Hematopoietic multipotent progenitor cell treated with erythropoietin and hydrocortisone succinate and interleukin-3 and kit ligand, for 17 days (in vitro differentiated cells): ENCODE measurements at regions not wholly inside any gene's neighbourhood (a gene's known extent, or its start where the extent isn't known, plus 50 kb on each side); places are given as distances from the start of the nearest gene placed in this dataset.

Experiments used
- DNase-seq: peaks from one replicate; pipeline ENCODE4 v3.0.0-alpha.2; 2015; ENCODE audit warnings: low spot score

DNA sequence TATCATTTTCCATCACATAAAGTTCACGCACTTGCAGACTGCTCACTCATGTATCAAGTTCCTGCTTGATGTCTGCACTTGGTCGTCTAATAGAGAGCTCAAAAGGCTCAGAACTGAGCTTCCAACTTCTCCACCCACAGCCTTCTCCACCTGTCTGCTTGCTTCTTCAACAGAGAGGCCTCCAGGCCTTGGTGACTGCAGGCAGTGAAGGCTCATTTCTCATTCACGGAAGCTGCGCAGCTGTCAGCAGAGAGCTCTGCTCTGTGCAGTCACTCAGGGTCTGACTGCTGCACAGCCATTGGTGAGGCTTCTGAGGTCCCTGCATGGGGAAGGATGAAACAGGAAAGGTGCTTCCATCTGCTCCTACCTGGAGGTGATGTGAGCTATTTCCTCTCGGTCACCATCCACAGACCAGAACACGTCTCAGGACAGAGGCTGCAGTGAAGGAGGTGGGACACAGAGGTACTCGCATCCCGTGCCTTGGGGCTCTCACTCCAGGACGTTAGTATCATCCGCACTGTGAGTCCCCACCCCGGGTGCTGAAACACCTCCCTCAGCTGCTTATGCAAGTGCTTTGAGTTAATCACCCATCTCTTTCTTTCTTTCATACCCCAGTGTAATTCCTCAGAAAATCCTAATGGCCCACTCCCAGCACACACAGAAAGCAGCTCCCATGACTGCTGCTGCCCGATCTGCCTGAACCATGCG, 126.2 kb downstream of the TMEM18 start:
- no peak for DNase-seq

DNA sequence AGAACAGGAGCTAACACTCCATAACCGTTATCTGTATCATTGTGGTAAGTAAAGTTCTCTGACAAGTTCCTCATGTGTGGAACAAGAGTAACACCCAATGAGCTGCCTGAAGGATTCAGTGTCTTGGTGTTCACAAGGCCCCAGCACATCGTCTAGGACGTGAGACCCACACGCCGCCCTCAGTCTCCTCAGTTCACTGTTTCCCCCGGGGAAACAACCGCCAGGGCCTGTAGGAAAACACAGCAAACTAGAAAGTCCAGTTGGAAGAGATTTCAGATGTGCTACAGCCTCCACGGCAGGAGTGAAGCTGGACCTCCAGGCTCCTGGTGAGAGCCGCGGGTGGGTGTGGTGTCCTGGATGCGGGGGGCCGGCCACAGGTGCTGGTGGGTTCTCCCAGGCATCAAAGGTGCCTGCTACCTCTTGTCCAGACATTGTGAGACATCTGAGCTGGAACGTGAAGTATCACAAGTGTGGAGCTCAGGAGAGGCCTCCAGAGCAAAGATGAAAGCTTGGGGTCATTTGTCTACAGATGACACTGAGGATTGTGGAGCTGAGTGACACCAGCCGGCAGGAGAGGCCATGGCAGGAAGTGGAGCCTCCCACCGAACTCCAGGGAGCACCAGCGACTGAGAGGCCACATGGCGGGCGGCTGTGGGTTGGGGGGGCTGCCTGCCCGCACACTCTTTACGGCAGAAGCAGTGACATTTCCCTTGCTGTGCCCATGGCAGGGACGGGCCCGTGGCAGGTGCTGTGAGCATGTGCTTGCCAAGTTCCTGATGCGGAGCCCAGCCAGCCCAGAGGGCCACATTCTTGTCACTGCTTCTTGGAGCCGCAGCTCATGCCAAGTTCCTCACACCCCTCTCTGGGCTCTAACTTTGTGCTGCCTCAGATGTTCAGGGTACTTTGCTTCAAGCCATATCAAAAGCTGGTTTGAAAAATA, 131.2 kb downstream of the TMEM18 start:
- DNase-seq, result no peak

DNA sequence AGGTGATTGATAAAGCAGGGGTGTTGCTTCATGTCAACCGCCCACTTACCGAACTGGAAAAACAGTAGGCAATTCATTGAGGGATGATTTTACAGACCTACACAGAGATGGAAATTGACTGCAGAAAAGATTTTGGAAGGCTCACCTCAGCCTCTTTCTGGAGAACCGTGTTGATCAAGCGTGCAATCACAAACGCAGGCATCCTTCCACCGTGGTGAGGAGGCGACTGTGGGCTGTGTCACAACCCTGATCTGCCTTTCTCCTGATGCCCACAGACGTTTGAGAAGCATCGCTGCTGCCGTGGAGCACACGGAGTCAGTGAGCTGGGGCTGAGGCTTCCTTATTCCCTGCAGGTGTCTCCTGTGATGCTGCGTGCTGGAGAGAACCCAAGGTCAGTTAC, 132.0 kb downstream of the TMEM18 start:
- no peak for DNase-seq

DNA sequence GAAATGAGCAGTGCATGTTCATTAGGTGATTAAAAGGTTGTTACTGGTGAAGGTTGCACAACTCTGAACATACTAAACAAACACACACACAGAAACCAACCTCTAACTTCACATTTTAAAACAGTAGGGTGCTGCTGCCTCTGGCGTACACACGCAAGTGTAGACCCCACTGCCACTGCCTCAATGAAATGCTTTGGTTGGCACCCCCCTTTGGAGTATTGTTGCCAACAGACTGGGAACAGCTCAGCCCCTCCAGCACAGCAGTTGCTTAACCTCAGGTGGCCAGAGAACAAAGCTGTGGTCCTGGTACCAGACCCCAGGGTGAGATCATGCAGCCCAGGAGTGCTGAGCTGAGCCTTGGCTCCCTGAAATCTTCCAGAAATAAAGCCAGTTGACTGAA, 138.6 kb downstream of the TMEM18 start:
- no peak for DNase-seq

DNA sequence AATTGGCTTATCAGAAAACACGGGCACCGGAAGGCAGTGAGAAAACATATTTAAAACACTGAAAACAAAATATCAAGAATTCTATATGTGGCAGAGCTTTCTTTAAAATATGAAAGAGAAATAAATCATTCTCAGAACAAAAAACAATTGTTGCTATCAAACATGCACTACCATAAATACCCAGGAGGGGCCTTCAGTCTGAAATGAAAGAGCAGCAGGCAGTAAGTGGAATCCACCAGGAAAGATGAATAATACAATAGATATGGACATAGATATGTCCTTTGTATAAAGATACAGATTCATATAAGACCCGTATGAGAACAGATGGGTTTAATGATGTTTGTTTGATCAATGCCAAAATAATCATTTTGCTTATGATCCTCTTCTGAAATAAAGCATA, 142.0 kb downstream of the TMEM18 start:
- no peak for DNase-seq

DNA sequence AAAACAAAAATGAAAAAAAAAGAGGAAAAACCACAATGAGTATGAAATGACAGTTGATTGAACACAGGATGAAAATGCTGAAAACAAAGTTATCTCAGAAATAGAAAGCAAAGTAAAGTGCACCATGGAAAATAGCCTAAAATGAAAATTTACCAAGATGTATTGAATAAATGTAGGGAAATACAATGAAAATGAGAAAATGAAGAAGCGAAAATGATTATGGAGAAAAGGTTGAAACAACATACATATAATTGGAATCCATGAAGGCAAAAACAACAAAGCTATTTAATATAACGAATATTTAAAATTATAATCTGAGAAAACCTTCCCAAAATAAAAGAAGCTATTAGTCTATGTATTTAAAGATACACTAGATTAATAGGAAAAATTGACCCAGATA, 147.4 kb downstream of the TMEM18 start:
- no peak for DNase-seq

DNA sequence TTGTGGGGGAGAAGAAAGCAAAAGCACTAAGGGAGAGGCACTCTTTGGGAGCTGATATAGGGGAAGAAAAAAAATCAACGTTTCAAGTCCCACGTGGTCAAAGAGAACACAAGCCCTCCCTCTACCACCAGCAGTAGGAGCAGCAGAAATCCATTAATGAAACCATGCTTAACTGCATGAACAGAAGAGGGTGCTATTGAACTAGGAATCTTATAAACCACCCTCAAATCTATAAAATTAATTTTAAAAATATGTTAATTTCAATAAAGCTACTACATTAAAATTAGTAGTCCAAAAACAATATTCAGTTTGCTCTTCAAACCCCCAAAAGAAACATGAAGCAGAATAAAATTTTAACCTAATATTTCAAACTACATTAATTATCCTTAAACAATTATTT, 147.8 kb downstream of the TMEM18 start:
- no peak for DNase-seq

DNA sequence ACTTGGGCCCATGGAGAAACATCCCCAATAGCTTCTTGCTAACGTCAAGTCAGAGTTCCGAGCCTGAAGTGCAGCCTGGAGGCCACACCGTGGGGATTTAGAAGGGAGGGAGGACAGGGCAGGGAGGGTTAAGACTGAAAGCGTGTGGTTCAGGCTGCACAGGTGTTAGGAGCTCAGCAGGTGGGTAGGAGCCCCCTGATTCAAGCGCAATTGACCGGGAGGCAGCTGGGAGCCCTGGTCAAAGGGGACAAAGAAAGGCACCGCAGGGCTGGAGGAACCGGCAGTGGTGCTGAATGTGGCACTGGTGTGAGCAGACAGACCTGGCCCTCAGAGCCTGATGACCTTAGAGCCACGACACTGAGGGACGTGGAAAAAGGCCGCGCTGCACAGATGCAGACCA, 149.6 kb downstream of the TMEM18 start:
- no peak for DNase-seq

DNA sequence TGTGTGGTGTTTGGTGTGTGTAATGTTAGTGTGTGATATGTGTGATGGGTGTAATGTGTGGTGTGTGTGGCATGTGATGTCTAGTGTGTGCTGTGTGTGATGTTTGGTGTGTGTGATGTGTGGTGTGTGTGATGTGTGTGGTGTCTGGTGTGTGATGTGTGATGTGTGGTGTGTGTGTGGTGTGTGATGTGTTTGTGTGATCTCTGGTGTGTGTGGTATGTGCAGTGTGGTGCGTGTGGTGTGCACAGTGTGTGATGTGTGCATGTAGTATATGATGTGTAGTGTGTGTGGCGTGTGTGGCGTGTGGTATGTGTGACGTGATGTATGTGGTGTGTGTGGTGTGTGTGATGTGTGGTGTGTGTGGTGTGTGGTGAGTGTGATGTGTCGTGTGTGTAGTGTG, 150.3 kb downstream of the TMEM18 start:
- DNase-seq, result no peak

DNA sequence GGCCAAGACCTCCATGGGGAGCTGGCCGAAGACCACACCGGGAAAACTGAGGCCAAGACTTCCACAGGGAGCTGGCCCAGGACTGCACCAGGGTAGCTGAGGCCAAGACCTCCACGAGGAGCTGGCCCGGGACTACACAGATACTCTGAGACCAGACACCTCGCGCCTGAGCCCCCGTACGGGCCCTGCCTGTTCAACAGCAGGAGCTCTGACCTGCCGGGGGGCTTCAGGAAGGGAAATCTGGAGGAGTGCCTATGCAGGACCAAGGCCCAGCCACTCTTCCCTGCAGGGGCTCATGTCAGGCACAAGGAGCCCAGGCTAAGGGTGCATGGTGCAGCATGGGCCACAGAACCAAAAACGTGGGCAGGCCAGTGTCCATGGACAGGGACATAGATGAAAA, 151.6 kb downstream of the TMEM18 start:
- no peak for DNase-seq

DNA sequence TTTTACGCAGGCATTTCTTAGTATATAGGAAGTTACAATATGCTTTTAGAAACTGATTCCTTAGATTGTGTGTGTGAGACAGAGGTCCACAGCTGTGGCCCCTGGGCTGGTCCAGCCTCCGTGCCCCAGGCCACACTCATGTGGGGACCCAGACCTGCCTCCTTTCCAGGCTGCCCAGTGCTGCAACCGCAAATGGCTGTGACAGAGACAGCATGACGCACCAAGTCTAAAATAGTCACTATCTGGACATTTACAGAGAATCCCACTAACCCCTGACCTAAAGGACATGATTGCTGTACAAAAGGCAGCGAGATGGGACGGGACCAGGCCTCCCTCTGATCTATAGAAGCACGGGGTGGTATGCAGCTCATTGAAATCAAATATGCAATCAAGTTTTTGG, 152.2 kb downstream of the TMEM18 start:
- DNase-seq, result no peak

DNA sequence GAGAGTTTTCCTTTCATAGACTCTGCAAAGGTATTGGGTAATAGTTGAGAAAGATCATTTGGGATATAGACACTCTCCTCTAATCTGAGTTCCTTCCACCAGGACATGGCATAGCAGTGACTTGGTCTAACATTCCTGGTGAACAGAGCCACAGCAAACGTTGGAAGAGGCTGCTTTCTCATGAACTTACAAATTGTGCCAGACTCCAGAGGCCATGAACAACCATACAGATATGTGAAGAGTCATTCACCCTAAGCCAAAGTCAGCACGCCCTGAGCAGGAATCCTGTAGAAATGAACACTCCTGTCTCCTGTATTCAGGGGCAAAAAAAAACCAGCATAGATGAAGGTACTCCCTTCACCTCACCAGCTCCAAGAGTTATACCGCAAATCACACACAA, 152.8 kb downstream of the TMEM18 start:
- DNase-seq, result no peak

DNA sequence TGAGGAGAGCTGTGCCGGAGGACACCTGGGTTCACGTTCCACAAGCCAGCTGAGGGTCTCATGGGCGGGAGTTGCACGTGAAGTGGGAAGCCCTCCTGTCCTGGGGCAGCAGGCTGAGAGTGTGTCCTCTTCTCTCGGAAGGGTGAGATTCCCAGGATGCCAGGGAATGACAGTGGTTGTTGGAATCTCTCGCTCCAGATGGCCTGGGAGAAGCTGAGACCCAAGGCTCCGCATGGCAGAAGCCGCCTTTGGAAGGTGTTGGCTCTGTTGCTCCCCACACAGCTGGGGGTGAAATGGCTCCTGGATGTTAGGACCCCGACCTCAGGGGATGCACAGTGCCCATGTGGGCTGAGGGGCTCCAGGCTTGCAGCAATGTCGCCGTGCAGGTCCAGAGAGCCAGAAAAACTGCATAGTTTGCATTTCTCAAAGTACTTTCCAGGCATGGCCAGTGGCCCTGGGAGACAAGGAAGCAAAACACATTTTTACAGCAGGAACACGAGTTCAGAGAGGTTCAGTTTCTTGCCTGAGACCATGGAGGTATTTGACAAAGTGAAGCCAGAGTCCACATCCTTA, 153.4 kb downstream of the TMEM18 start:
- no peak for DNase-seq

DNA sequence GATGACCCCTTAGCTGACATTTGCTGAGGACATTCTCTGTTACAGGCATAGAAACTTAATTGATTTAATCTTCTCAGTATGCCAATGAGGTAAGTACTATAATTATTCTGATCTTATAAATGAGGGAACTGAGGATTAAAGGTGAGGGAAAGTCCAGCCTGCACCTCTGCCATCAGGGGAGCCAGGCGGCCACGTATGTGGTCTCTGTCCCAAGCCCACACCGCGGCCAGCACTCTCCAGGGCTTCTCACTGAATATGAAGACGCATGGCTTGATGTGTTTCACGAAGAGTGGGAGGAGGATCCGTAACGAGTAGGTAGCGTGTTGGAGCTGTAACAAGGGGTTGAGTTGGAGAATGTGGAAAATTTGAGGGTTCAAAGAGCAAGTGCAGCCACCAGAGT, 154.4 kb downstream of the TMEM18 start:
- DNase-seq, result no peak

DNA sequence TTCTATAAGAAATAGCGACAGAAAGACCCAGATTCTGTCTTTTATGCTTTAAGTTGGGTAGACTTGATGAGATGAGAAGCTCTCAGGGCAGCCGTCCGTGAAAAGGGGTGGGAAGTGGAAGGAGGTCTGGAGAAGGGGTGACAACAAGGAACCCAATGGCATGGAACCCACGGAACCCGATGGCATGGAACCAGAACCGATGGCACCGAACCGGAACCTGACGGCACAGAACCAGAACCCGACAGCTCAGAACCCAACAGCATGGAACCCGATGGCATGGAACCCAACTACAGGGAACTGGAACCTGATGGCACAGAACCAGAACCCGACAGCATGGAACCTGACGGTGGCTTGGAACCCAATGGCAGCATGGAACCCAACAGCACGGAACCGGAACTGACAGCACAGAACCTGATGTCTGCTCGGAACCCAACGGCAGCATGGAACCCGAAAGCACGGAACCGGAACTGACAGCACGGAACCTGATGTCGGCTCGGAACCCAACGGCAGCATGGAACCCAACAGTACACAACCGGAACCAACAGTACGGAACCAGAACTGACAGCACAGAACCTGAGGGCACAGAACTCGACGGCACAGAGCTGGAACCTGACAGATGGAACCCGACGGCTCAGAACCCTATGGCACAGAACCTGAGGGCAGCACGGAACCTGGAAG, 155.2 kb downstream of the TMEM18 start:
- no peak for DNase-seq

DNA sequence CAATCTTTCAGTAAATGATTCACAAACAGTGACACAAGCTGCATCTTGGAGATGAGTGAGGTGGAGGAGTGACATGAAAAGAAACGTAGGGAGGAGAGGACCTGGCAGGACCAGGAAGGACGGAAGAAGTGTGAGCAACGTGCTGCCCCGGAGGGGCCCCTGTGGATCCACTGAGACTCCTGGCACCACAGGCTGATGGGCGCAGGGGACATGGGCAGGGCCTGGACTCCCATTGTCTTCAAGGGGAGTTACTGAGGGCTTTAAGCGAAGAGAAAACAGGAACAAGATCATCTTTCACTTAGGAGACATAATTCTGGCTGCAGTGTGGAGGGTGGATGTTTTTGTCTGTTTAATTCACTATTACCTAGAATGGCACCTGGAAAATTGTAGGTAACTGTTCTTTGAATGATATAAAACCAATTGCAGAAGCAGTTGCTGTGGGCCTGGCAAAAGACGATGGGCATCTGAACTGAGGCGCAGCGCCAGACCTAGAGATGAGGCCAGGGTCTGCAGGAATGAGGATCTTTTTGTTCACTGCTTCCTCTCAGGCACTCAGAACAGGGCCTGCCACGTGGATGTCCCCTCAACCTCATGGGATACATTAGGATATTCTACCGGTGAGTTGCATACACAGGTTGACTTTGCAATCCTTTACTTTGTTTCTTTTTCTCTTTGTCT, 156.4 kb downstream of the TMEM18 start:
- DNase-seq, result no peak

DNA sequence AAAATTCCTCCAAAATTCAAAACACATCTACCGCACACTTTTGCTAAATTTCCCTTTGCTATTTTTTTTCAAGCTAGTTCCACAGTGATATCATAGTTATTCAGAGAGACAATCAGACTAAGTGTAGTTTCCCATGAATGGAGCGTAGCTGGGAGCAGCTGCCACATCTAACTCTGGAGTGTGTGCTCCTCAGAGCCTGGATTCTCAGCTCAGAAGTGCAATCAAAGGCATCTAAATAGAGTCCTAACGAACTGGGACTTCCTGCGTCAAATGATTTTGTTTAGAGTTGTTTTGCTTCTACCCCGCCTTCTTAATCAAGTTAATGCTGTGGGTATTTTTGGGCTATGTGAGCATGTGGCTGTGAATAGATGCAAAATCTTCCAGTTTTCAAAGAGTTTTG, 160.3 kb downstream of the TMEM18 start:
- DNase-seq, result no peak

DNA sequence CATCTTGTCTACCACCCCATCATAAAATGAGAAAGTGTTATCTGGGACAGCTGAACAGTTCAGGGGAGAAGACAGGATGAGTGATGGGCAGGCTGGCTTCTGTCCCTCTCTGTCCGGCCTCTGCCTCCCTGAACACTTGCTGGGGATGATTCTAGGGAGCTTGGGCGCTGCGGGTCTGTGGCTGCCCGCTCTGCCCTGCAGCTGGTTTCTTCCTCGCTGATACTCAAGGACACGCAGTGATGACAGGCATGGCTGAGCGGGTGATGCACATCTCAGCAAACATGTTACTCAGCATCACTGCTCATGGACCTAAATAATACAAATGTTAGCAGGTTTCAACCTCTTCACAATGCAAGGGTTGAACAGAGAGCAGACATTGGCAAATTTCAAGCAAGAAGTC, 161.1 kb downstream of the TMEM18 start:
- DNase-seq, result no peak

DNA sequence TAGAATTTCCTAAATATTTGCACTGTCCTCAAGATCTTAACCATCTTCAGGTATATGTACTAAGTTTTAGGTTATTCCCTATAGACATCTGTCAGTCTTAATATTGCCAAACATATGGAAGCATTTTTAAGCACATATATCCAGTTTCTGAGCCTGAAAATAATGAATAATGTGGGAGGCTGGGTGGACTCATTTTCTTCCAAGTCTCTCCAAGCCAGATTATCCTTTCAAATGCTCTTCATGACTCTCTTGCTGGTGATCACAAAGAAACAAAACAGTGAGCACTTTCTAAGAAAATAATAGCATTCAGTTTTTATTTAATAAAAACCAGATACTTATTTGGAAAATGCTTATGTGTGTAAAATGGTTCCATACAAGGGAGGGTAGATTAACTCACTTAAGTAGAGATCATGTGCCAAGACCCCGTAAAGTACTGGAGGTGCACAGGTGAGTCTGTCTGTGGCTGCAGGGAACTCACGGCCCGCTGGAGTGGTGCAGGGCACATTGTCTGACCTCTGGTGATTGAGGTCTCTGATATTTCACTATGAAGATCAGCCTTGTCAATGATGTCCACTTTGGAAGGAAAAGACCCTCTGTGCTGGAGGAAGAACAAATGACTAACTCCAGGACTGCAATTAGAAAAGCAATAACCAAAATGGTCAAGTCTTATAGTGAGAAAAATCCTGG, 161.6 kb downstream of the TMEM18 start:
- no peak for DNase-seq

DNA sequence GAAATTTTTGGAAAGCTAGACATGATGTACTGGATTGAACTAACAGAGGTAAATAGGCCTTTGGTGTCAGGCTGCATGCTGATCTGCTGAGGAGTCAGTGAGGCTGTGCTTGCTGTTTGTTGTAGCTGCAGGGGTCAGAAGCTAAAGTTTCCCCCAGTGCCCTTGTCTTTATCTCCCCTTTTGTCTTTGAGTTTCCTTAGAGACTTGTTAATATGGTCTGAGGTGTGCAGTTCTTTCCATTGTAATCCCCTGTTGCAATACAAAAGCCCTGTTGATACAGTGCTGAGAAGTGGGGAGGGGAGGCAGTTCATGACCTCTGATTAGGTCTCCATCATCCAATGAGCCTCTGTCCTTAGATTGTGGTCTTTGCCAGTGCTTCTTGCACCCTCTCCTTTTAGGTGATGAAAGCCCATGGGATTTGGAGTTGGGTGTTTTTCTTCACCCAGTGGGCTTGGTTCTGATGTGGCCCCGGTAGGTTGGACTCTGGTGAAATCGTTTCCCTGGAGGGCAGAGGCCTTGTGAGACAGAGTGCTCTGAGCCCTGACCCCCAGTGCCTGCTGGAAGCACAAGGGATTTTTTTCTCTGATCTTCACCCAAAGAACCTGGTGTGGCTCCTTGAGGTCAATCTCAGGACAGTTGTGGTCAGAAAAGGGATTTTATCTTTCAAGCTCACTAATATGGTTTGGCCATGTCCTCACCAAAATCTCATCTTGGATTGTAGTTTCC, 163.1 kb downstream of the TMEM18 start:
- no peak for DNase-seq

DNA sequence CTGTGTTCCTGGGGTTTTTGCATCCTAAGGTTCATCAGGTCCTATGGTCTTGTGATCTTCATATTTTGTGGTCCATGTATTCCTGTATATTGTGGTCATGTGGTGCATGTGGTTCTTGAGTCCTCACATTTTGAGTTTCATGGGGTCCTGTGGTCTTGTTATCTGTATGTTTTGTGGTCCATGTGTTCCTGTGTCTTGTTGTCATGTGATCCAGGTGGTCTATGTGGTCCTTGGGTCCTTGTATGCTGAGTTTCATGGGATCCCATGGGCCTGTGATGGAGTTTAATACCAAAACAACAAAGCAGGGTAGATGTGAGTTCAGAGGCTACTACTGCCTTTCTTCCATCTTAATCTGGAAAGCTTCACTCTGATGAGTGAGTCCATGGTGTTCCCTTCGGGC, 166.4 kb downstream of the TMEM18 start:
- DNase-seq, result no peak
